Ammon's horn (tissue), 1 donor: ENCODE measurements at regions not wholly inside any gene's neighbourhood (a gene's known extent, or its start where the extent isn't known, plus 50 kb on each side); places are given as distances from the start of the nearest gene placed in this dataset.

ENCODE experiments used
- DNase-seq: peaks from one replicate; pipeline ENCODE4 v3.0.0-alpha.2; 2016; ENCODE audit warnings: low spot score

DNA sequence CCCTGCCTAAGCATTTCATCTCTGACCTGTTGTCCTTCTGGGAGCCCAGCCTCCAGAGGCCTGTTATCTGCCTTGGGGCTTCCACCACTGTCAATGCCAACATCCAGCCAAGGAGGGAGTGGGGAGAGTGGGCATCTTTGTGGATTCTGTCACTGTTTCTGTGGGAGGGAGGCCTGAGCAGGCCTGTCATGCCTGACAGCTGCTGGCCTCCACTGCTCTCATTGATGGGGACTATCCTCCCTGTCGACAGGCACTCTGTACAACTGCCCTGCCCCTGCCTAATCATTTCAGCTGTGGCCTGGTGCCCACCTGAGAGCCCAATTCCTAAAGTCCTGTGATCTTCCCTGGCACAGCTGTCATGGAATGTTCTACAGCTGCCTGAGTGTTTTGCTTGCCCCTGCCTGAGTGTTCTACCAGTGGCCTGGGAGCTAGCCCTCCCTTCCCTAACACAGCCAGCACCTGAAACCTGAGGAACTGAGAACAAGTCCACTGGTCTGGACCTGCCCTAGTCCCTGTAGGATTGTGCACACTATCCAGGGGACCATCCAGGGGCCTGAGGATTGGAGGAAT lies 145.3 kb downstream of the FAM83B start:
- DNase-seq, result no peak

DNA sequence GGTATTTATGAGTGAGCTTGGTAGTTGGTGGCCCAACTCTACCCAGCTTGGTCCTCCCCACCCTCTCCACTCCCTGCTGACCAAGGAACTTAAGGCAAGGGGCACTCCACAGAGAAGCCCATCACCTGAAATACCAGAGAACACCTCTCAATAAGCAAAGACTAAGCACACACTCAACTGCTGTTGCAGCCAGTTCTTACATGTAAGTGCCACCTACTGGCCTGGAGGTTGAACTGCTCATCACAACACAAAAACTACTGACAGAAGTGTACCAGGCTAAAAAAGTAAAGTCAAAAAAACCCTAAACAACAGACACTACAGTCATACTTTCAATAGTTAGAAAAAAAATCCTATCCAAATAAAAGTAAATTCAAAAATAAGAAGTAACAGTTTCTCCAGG lies 146.2 kb downstream of the FAM83B start:
- no peak for DNase-seq

DNA sequence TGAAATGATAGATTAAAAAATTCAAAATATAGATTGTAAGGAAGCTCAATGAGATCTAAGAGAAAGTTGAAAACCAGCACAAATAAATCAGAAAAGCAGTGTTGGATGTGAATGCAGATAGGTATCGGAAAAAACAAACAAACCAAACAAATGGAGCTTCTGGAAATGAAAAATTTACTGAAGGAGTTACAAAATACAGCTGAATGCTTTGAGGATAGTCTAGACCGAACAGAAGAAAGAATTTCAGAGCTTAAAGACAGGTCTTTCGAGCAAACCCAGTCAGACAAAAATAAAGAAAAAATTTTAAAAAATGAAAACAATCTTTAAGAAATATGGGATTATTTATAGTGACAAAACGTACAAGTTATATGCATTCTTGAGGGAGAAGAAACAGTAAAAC lies 146.7 kb downstream of the FAM83B start:
- DNase-seq, result no peak

DNA sequence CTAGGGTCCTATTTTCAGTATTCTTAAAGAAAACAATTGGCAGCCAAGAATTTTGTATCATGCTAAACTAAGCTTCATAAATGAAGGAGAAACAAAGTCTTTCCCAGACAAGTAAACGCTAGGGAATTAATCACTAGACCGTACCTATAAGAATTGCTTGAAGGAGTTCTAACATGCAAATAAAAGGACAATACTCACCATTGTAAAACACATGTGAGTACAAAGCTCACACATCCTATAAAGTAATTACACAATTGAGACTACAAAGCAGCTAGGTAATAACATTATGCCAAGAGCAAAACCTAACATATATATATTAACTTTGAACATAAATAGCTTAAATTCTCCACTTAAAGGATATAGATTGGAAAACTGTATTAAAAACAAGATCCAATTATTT lies 147.4 kb downstream of the FAM83B start:
- DNase-seq, result no peak

DNA sequence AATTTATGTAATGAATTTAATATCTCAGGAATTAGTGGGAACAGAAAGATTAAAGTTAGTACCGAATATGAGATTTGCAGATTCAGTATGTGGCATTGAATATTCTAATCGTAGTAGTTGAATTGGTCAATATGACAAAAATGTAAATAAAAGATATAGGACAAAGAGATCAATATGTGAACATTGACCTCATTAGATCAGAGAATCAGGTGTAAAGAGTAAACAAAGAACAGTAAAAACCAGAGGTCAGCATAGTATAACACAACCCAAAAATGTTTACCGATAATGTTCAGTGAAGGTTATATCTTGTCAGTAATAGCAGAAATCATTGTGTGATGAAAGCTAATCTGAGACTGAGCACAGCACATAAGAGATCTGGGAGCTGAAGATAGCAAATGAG lies 152.0 kb downstream of the FAM83B start:
- no peak for DNase-seq

DNA sequence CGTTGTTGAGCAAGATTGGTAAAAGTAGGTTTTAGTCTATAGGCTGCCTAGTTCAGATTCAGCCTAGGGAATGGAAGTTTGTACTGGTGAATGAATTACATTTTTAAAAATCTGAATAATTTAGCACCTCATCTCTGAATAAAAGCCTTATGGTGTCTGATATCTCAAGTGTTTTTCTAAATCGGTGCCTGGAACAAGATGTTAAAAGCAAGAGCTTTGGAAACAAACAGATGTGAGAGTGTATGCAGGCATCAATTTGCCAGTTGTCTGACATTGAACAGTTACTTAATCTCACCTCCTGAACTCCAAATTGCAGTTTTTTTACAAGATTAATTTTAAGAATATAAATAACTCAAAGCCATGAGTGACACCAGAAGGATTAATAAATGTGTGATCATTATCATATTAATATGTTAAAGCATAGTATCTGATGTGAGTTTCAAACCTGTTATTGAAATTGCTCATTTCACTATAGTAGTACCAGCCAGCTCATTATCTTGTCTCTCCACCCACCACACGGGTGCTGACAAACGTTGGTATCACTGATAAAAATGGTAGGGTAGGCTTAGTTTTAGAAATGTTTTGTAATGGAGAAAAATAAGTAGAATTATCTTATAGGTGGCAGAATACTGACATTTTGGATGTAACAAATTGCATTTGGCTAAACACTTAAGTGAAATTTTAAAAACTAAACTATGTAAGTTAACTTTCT lies 157.3 kb downstream of the FAM83B start:
- no peak for DNase-seq

DNA sequence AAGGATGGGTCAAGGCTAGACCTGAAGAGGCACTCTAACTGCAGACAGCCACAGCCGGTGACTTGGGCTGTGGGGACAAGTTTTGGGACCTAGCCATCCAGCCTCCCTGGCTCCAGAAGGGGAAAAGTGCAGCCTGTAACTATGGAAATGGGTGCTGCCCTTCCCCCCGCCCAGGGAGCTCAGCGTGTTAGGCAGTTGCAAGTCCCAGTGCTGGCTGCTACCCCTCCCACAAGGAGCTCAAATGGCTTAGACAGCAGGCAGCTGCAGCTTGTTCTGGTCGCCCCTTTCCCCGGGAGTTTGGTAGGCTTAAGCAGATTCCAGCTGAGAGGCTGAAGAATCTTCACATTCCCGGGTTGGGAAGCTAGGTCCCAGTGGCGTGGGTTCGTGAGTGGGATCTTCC lies 162.6 kb downstream of the FAM83B start:
- no peak for DNase-seq

DNA sequence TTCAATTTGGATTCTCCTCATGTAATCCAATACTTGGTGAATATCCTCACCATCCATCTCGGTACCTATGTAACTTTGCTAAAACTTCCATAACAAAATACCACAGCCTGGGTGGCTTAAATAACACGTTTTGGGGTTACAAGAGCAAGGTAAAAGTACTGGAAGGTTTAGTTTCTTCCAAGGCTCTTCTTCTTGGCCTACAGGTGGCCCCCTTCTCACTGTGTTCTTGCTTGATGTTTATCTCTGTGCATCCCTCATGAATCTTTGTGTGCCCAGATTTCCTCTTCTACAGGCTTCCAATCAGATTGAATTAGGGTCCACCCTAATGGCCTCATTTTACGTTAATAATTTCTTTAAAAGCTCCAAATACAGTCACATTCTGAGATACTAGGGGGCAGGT lies 163.3 kb upstream of the HCRTR2 start:
- DNase-seq, result no peak

DNA sequence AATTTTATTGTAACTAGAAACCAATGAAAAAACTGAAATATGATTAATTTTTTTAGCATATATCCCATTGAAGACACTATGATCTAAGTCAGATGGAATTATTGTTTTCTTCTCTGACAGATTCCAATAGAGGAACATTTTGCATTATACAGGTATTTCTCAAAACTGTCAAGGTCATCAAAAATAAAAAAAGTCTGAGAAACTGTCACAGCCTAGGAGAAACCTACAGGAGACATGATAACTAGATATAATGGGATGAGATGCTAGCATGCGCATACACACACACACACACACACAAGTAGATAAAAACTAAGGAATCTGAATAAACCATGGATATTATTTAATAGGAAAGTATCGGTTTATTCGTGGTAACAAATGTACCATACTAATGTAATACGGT lies 161.9 kb upstream of the HCRTR2 start:
- no peak for DNase-seq

DNA sequence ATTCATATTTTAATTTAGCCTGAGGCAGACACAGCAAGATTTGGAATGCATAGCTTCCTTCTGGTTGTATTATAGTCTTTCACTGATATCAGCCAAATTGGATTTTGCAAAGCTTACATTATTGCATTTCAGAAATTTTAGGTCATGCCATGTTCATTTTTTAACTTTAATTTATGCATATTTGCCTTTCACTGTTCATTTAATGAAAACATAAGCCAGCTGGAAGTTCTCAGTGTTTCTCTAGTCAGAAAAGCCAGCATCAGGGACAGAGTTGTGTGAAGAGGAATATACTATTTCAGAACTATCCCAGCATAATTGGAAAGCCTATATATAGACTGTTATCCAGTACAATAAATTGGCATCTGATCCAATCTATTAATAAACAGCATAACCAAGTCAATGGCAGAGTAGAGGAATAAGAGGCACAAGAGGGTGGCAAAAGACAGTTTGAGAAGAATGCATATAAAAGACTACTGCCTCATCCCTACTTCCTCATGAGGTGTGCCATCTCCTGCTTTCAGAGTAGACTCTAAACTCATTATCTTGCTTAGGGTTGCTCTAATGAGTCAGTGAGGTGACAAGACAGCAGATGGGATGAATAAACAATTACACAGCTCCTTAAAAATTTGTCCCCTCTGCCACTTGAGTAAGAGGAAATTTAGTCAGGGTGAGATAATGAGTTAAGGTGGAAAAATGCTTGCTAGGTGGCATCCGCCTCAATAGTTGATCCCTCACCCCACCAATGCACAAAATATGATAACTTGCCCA lies 159.8 kb upstream of the HCRTR2 start:
- no peak for DNase-seq

DNA sequence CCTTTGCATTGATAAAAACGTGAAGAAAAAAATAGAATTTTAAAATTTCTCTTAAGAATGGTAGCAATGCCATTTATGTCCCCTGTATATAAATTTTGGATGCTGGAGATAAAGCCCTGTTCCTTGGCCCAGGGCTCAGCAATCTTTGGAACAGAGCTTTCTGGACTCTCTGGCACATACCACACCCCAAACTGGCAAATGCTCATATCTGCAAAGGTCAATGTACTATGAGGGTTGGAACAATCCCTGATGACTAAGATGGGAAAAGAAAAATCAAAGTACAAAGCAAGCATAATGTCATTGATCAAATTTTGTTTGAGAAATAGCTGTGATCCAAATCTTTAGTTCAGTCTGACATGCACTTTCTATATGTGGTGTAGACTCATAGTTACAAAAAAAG lies 158.1 kb upstream of the HCRTR2 start:
- DNase-seq, result no peak

DNA sequence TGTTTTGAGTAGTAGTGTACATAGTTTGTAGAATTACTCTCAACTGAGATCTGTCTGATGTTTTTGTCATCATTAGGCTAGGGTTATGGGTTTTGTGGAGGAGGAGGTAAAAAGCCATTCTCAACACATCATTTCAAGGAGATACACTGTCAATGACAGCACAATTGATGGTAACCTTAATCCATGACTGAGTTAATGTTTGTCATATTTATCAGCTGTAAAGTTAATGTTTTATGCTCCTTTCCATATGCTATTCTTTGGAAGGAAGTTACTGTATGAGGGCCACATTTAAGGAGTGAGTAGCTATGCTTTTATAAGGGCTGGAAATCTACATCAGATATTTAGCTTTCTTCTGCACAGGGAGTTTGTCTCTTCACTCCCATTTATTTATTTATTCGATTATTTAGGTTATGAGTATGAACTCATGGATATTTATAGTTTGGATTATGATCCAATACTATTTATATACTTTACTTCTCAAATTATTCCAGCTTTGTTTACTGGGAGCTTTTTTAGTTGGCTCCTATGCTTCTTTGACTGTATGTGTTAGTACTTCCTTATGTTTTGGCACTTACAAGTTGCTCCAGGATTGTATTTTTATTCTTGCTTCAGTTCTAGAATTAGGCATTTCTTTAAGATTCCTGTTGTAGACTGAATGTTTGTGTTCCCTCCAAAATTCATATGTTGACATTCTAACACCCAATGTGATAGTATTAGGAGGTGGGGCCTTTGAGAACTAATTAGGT lies 156.6 kb upstream of the HCRTR2 start:
- DNase-seq, result no peak

DNA sequence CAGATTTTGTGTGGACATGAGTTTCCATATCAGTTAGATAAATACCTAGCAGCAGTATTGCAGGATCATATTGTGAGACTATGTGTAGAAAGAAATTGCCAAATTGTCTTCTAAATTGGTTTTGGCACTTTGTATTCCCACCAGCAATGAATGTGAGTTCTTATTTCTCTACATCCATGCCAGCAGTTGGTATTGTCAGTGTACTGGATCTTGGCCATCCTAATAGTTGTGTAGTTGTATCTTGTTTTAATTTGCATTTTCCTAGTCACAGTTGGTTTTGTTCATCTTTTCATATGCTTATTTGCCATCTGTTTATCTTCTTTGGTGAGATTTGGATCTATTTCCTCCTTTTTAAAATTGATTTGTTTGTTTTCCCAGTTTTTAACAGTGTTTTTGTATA lies 154.7 kb upstream of the HCRTR2 start:
- no peak for DNase-seq

DNA sequence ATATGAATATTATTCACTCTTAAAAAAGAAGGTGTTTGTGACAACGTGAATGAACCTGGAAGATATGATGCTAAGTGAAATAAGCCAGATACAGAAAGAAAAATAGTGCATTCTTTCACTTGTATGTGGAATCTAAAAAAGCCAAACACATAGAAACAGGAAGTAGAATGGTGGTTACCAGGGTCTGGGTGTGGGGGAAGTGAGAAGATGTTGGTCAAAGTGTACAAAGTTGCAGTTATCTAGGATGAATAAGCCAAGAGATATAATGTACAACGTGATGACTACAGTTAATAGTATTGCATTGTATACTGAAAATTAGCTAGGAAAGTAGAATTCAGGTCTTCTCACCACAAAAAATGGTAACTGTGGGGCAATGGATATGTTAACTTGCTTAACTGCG lies 151.1 kb upstream of the HCRTR2 start:
- DNase-seq, result no peak

DNA sequence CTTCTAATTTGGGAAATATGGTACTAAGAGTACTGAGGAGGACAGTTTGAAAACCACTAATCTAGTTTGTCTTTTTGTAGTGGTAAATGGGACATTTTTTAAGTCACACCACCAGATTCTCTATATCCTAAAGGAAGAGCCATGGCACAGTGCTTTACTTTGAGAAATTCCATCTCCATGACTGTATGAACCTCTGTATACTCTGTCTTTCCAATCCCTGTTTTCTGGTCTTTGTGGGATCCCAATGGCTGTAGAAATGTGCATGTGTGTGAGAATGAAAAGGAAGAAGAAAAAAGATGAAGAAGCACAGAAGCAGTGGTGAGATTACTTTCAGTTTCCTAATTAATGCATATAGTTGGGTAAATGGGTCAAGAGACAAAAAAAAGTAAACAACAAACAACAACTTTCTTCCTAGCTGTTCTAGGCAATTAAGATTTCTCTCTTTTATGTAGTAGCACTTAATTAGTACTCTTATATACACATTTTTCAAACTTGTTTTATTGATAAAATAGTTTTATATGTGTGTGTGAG lies 141.2 kb upstream of the HCRTR2 start:
- DNase-seq, result no peak

DNA sequence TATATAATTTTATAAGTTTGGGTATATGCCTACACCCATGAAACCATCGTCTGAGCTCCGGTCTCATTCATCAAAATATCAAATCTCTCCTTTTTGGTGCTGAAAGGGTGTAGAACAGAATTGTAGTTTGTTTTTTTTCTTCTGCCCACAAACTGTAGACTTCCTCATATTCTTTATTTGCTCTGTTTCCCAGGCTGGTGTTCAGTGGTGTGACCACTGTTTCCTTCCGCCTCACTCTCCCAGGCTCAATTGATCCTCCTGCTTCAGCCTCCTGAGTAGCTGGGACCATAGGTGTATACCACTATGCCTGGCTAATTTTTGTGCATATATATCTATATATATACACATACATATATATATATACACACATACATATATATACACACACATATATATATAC lies 139.6 kb upstream of the HCRTR2 start:
- peak; percentile 10 for DNase-seq

DNA sequence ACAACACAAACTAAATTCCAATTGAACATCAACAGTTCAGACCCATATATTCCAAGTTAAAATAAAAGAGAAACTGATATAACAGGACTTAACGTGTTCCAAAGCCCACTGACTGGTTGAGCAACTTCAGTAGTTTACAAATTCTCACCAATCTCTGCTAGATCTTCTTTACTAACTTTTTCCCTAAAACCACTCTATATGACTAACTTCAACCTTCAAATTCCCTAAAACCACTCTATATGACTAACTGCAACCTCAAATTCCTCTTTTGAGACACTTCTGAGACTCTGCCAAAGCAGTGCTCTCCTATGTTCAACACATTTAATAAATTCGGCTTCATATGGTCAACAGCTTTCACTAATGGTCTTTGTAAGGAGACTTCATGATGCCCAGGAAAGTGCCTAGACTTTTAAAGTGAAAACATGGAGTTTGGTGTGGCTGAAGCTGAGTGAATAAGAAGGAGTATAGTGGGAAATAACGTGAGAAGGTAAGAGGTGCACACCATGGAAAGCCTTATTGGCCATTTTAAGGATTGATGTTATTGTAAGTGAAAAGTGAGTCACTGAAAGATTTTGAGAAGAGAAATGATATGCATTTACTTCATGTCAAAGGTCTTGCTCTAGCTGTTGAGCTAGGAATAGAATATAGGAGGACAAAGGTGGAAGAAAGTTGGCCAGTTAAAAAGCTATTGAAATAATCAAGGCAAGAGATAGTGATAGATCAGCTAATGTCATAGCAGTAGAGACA lies 134.0 kb upstream of the HCRTR2 start:
- no peak for DNase-seq

DNA sequence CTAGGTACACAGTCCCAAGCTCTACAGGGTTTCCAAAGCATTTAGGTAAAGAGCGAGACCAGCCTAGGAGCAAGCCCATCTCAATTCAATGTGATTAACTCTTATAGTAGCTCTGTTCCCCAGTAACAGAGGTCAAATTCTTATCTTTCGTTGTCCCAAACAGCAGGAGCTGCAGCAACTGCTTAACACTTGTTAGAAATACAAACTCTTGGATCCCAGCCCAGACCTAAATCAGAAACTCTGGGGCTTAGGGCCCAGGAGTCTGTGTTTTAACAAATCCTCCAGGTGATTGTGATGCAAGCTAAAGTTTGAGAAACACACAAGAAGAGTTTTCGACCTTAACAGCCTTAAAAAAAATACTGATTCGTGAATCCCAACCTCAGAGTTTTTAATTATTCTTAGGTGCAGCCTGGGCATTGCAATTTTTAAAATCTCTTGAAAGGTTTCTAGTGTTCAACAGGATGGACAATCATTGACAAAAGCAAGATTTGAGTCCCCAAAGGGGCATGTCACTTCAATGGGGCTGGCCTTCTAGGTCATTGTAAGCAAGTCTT lies 127.4 kb upstream of the HCRTR2 start:
- DNase-seq, result no peak

DNA sequence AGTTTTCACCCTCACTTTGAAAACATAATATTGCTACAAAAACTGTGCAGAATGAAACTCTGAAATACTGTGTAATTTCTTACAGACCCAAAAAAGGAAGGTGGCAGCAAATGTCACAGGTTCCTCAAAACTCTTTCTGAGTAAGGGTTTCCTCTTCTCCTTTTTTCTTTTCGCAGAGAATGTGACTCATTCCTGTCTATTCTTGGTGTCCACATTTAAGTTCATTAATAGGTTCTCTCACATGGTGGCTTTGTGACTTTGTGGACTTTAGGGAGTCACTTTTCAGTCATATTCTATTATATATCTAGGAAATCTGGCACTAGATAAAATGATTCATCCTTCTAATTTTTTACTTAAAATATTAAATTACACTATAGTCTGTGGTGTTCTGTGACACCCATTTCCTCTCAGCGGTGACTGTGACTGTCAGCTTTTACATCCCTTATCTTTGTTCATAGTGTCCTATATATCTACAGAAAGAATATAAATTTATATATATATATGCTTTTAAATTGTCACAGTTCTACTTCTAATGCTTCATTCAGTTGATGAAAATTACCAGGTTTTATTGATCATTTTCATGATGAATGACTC lies 126.8 kb upstream of the HCRTR2 start:
- peak; percentile 10 for DNase-seq

DNA sequence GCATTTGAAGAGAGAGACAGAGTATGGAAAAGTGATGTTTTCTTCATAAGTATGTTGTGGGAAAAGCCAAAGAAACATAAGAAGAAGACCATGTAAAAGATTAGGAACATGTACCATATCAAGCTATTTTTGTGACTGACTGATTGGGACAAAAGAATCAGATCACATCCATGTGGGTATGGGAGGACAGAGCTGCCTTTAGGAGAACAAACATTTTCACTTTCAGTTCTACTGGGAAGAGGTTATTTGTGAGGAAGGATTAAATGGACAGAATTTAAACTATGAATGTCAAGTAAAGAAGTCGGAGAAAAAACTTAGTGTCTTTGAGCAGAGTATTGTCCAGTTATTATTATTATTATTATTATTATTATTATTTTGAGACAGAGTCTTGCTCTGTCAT lies 124.4 kb upstream of the HCRTR2 start:
- DNase-seq, result no peak

DNA sequence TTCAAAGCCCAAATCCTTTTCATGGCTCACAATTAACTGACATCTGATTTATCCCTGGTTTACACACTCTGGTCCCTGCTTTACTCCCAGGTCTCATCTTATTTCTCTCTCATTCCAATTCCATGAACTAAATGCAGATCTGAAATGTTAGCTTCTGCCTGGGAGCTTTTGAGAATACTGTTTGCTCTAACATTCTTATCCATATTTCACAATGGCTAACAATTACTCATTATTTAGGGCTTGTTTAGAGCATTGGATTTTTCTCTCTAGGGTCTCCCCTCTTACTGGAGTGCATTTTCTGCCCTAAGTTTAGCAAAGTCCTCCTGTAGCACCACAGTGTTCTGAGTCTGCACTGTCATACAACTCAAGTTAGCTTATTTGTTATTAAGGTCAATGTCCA lies 121.5 kb upstream of the HCRTR2 start:
- no peak for DNase-seq
